C4-2B (cell line): ENCODE measurements at regions not wholly inside any gene's neighbourhood (a gene's known extent, or its start where the extent isn't known, plus 50 kb on each side); places are given as distances from the start of the nearest gene placed in this dataset.

Source experiments
- CTCF ChIP-seq: fragments of 450-650 bp; conservative IDR thresholded peaks from 2 replicates; pipeline ENCODE4 v1.5.1; 2017; ENCODE audit warnings: mild to moderate bottlenecking
- ZFX ChIP-seq: fragments of 450-650 bp; IDR thresholded peaks from 2 replicates; pipeline ENCODE4 v1.6.1; 2017

GRCh38 chr1:177571485-177572076, 398.3 kb downstream of the SEC16B start:
- TF ChIP-seq CTCF, result no peak
- TF ChIP-seq ZFX, result no peak
